IgD-negative memory B cell (primary cell): ENCODE measurements at regions not wholly inside any gene's neighbourhood (a gene's known extent, or its start where the extent isn't known, plus 50 kb on each side); places are given as distances from the start of the nearest gene placed in this dataset.
"Not testable (repeated sequence)": the region's sequence is repeated elsewhere in the genome, so short reads cannot be mapped to it uniquely, and the experiment has no call there.

Source experiments
- H3K27ac Mint-ChIP-seq, 3 donors: one replicate each; pipeline ENCODE4 v1.8.0; 2020 to 2022; ENCODE audit warnings: mild to moderate bottlenecking in 3 of 3, mixed read lengths in 3 of 3, moderate library complexity in 1 of 3
- H3K27me3 Mint-ChIP-seq: one replicate; pipeline ENCODE4 v1.8.0; 2021; ENCODE audit warnings: mixed read lengths
- H3K36me3 Mint-ChIP-seq: one replicate; pipeline ENCODE4 v1.8.0; 2020; ENCODE audit warnings: mild to moderate bottlenecking, mixed read lengths
- H3K4me1 Mint-ChIP-seq, 3 donors: one replicate each; pipeline ENCODE4 v1.8.0; 2020 to 2022; ENCODE audit warnings: mixed read lengths in 3 of 3, mild to moderate bottlenecking in 1 of 3
- H3K4me3 Mint-ChIP-seq, 4 donors: one replicate each; pipeline ENCODE4 v1.8.0; 2020 to 2022; ENCODE audit warnings: mild to moderate bottlenecking in 4 of 4, mixed read lengths in 4 of 4, moderate library complexity in 3 of 4
- H3K9me3 Mint-ChIP-seq, 3 donors: one replicate each; pipeline ENCODE4 v1.8.0; 2020 to 2021; ENCODE audit warnings: mixed read lengths in 3 of 3, mild to moderate bottlenecking in 1 of 3

GRCh38 chr6:88456221-88456859 lies 290.2 kb upstream of the CNR1 start:
- Mint-ChIP-seq H3K4me1 (no peaks in the 10 kb centered on the region), H3K9me3 (no peaks in the 10 kb centered on the region), H3K27ac (no peak overlapping the region), H3K36me3 (no peaks in the 10 kb centered on the region), H3K4me3 (no peak overlapping the region), H3K27me3 (peaks cover 6% of the 10 kb centered on the region)

GRCh38 chr6:88455317-88455716 lies 289.2 kb upstream of the CNR1 start:
- H3K4me1 Mint-ChIP-seq: peaks cover 0 to 3% (median 0%) of the 10 kb centered on the region in 3 donors
- no peaks in the 10 kb centered on the region for H3K36me3 Mint-ChIP-seq
- peak overlapping the region in 1 of 3 donors; percentile 21 for H3K27ac Mint-ChIP-seq
- H3K4me3 Mint-ChIP-seq: no peak overlapping the region
- no peaks in the 10 kb centered on the region for H3K9me3 Mint-ChIP-seq
- peaks cover 6% of the 10 kb centered on the region for H3K27me3 Mint-ChIP-seq

- Mint-ChIP-seq H3K27me3 (peaks cover 6% of the 10 kb centered on the region), H3K9me3 (peaks cover 0 to 1% (median 0%) of the 10 kb centered on the region in 3 donors), H3K36me3 (no peaks in the 10 kb centered on the region), H3K4me1 (peaks cover 0 to 5% (median 0%) of the 10 kb centered on the region in 3 donors), H3K27ac (no peak overlapping the region), H3K4me3 (no peak overlapping the region)
These were observed 288.5 kb upstream of the CNR1 start for GRCh38 chr6:88454658-88455057.

DNA sequence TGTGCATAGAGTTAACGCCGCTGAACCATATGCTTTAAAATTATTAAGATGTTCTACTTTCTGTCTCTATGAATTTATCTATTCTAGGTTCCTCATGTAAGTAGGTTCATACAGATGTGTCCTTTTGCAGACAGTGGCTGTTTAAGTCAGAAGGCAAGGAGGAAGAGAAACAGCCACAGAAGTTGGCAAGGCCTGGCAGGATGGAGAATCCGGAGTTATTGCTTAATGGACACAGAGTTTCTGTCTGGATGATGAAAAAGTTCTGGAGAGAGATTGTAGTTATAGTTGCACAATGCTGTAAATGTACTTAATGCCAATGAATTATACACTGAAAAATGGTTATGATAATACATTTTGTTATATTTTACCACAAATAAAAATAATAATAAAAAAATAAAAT lies 283.6 kb upstream of the CNR1 start:
- H3K27ac Mint-ChIP-seq: no peak overlapping the region
- peaks cover 0 to 5% (median 0%) of the 10 kb centered on the region in 3 donors for H3K9me3 Mint-ChIP-seq
- no peak overlapping the region for H3K4me3 Mint-ChIP-seq
- peaks cover 0 to 5% (median 0%) of the 10 kb centered on the region in 3 donors for H3K4me1 Mint-ChIP-seq
- H3K36me3 Mint-ChIP-seq: no peaks in the 10 kb centered on the region
- H3K27me3 Mint-ChIP-seq: peaks cover 2% of the 10 kb centered on the region

GRCh38 chr6:88445188-88445965 lies 279.2 kb upstream of the CNR1 start:
- H3K36me3 Mint-ChIP-seq: no peaks in the 10 kb centered on the region
- peaks cover 0 to 9% (median 5%) of the 10 kb centered on the region in 3 donors for H3K4me1 Mint-ChIP-seq
- H3K4me3 Mint-ChIP-seq: no peak overlapping the region
- peaks cover 0 to 5% (median 0%) of the 10 kb centered on the region in 3 donors for H3K9me3 Mint-ChIP-seq
- H3K27me3 Mint-ChIP-seq: peaks cover 2% of the 10 kb centered on the region
- H3K27ac Mint-ChIP-seq: no peak overlapping the region

DNA sequence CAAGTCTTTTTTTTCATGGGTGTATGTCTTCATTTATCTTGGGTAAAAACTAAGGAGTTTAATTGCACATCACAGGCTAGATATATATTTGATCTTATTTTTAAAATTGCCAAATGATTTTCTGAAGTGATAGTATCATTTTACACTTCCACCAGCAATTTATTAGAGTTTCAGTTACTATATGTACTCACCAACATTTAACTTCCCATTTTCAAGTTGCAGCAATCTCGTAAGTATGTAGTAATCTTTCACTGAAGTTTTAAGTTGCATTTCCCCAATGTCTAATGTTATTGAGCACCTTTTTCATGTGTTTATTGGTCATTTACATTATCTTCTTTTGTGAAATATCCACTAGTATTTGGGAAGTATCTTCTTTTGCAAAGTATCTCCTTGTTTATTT lies 277.4 kb upstream of the CNR1 start:
- peaks cover 0 to 7% (median 5%) of the 10 kb centered on the region in 3 donors for H3K4me1 Mint-ChIP-seq
- peaks cover 0 to 4% (median 0%) of the 10 kb centered on the region in 3 donors for H3K9me3 Mint-ChIP-seq
- peaks cover 2% of the 10 kb centered on the region for H3K27me3 Mint-ChIP-seq

DNA sequence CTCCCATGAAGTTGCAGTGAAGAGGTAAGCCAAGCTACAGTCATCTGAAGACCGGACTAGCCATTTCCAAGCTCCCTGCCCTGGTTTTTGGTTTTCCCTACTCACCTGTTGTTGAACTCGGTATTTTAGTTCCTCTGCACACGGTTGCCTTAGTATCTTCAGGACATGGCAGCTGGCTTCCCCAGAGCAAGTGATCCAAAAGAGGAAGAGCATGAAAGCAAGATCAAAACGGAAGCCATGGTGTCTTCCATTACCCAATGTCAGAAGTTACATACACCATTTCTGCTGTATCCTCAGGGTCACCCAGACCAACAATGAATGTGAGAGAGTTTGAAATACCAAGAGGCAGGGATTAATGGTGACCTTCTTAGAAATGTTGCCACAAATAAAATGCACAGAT lies 276.6 kb upstream of the CNR1 start:
- H3K4me3 Mint-ChIP-seq: no peak overlapping the region
- H3K9me3 Mint-ChIP-seq: peaks cover 0 to 2% (median 0%) of the 10 kb centered on the region in 3 donors
- H3K4me1 Mint-ChIP-seq: peaks cover 0 to 7% (median 5%) of the 10 kb centered on the region in 3 donors
- peaks cover 2% of the 10 kb centered on the region for H3K27me3 Mint-ChIP-seq
- H3K27ac Mint-ChIP-seq: no peak overlapping the region
- H3K36me3 Mint-ChIP-seq: no peaks in the 10 kb centered on the region

More for the DNA sequence above, 277.4 kb upstream of the CNR1 start:
- no peak overlapping the region for H3K27ac Mint-ChIP-seq
- no peak overlapping the region for H3K4me3 Mint-ChIP-seq
- no peaks in the 10 kb centered on the region for H3K36me3 Mint-ChIP-seq

DNA sequence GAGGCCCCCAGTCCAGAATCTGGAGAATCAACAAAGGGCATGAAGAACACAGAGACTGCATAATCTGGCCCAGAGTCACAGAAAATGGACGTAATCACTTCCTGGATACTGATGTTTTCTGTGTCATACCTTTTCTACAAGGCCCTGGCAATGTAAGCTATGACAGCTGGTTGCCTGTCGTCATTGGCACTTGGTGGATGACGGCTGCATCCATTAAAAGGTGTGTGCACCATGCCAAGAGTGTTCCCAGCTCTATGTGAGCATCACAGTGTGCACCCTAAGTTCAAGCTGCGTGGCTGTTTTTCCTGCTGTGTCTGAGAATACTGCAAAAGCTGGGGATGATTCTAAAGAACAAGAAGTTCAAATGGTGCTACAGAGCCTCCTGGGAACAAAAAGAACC lies 275.2 kb upstream of the CNR1 start:
- Mint-ChIP-seq H3K36me3 (no peaks in the 10 kb centered on the region), H3K4me3 (no peak overlapping the region), H3K4me1 (peaks cover 0 to 7% (median 5%) of the 10 kb centered on the region in 3 donors), H3K9me3 (no peaks in the 10 kb centered on the region), H3K27ac (no peak overlapping the region), H3K27me3 (peaks cover 2% of the 10 kb centered on the region)

GRCh38 chr6:88428068-88428467 lies 261.9 kb upstream of the CNR1 start:
- H3K4me3 Mint-ChIP-seq: no peak overlapping the region
- peaks cover 0 to 3% (median 2%) of the 10 kb centered on the region in 3 donors for H3K4me1 Mint-ChIP-seq
- peaks cover 0 to 4% (median 2%) of the 10 kb centered on the region in 3 donors for H3K9me3 Mint-ChIP-seq
- H3K27ac Mint-ChIP-seq: no peak overlapping the region
- peaks cover 6% of the 10 kb centered on the region for H3K27me3 Mint-ChIP-seq
- H3K36me3 Mint-ChIP-seq: peaks cover under 1% of the 10 kb centered on the region

DNA sequence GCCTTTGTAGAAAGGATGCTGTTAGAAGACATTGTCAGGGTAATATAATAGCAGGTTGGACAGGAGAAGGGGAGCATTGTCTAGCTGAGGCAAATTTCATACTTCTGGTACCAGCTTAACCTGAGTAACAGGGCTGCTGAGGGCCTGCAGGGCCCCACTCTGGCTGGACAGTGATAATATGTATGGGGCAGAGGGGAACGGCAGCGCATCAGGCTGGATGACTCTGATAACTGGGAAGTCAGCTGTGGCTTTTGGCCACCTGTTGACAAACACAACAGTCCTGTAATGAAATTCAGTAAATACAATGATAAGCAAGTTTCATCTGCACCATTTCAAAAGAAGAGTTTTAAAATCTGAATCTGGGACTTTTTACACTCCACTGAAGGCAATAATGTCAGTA lies 259.9 kb upstream of the CNR1 start:
- Mint-ChIP-seq H3K36me3 (no peaks in the 10 kb centered on the region), H3K4me3 (no peak overlapping the region), H3K4me1 (peaks cover 0 to 3% (median 2%) of the 10 kb centered on the region in 3 donors), H3K27me3 (no peaks in the 10 kb centered on the region), H3K9me3 (peaks cover 0 to 3% (median 0%) of the 10 kb centered on the region in 3 donors), H3K27ac (peak overlapping the region in 1 of 3 donors; percentile 25)

DNA sequence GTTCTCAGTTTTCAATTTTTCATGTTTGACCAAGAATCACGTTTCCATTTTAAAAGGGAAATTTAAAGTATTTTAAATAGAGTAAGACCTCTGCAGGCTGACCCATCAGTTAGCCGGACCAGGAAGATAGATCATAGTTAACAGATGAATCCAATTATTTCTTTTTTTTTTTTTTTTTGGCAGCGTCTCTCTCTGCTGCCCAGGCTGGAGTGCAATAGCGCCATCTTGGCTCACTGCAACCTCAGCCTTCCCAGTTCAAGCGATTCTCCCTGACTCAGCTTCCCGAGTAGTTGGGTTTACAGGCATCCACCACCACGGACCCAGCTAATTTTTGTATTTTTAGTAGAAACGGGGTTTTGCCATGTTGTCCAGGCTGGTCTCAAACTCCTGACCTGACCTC lies 256.7 kb upstream of the CNR1 start:
- H3K4me1 Mint-ChIP-seq: peaks cover 0 to 3% (median 2%) of the 10 kb centered on the region in 3 donors
- H3K9me3 Mint-ChIP-seq: peaks cover 0 to 4% (median 2%) of the 10 kb centered on the region in 3 donors
- no peaks in the 10 kb centered on the region for H3K36me3 Mint-ChIP-seq
- H3K4me3 Mint-ChIP-seq: no peak overlapping the region
- H3K27ac Mint-ChIP-seq: no peak overlapping the region
- H3K27me3 Mint-ChIP-seq: no peaks in the 10 kb centered on the region

GRCh38 chr6:88420967-88421488 lies 254.9 kb upstream of the CNR1 start:
- H3K4me3 Mint-ChIP-seq, H3K4me1 Mint-ChIP-seq, H3K36me3 Mint-ChIP-seq, H3K9me3 Mint-ChIP-seq, H3K27me3 Mint-ChIP-seq, H3K27ac Mint-ChIP-seq: not testable (repeated sequence)

DNA sequence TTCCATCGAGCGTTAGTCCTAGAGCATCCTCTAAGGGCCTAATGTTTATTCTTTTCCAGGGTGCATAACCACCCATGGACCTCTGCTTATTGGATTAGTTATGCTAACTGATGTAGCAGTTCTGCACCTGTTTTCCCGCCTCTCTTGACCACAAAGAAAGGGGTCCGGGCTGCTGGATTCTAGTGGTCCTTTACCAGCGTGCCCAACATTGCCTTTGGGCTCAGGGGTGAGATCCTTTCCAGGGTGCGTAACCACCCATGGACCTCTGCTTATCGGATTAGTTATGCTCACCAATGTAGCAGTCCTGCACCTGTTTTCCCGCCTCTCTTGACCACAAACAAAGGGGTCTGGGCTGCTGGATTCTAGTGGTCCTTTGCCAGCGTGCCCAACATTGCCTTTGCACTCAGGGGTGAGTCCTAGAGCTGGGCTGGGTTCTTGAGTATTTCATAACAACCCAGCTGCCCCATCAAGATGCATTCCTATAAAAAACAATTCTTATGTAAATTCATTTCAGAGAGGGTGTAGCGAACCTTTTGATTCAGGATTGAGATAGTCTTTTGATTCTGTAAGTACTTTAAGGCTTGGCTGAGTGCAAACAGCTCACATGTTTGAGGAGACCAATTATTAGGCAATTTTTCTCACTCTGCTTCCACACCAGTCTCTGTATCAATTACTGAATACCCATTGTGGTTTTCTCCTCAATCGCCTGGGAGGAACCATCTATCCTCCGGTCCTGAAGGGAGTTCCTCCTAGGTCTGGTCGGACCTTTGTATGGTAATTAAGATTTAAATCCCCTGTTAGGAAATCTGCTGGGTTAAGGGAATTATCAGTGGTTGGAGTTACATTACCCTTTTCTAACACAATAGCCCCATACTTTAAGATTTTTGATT lies 253.0 kb upstream of the CNR1 start:
- H3K4me3 Mint-ChIP-seq, H3K9me3 Mint-ChIP-seq, H3K36me3 Mint-ChIP-seq, H3K27me3 Mint-ChIP-seq, H3K4me1 Mint-ChIP-seq: not testable (repeated sequence)
- H3K27ac Mint-ChIP-seq: peak overlapping the region in 1 of 3 donors; percentile 80

DNA sequence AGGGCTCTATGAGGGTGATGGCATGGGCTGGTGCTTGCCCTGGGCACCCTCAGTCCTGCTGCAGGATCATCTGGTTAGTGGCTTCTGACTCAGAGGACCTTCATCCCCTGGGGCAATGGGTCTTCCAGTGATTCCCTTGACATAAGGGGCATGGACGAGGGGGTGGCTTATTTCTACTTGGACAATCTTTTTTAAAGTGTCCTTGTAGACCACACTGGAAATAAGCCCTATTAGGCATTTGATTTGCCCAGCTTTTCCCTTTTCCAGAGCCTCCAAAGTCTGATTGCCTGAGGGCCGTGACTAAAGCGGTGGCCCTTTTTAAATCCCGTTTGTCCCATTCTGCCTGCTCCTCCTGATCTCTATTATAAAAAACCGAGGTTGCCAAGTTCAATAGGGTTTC lies 251.2 kb upstream of the CNR1 start:
- not testable (repeated sequence) for H3K4me3 Mint-ChIP-seq, H3K4me1 Mint-ChIP-seq, H3K36me3 Mint-ChIP-seq, H3K9me3 Mint-ChIP-seq, H3K27me3 Mint-ChIP-seq, H3K27ac Mint-ChIP-seq

- H3K36me3 Mint-ChIP-seq: no peaks in the 10 kb centered on the region
- H3K27ac Mint-ChIP-seq: no peak overlapping the region
These were observed 247.3 kb upstream of the CNR1 start for GRCh38 chr6:88413459-88413858.

More at GRCh38 chr6:88413459-88413858, 247.3 kb upstream of the CNR1 start:
- no peaks in the 10 kb centered on the region for H3K4me1 Mint-ChIP-seq
- H3K4me3 Mint-ChIP-seq: no peak overlapping the region
- peaks cover 0 to 8% (median 7%) of the 10 kb centered on the region in 3 donors for H3K9me3 Mint-ChIP-seq
- H3K27me3 Mint-ChIP-seq: peaks cover 1% of the 10 kb centered on the region
